BLaER1 treated with 17β-estradiol and CSF1 and Interleukin-3, amounts not matched to agents 10 nM and 100 nM (cell line): ENCODE measurements at regions not wholly inside any gene's neighbourhood (a gene's known extent, or its start where the extent isn't known, plus 50 kb on each side); places are given as distances from the start of the nearest gene placed in this dataset.

Source experiments
- H3K27ac ChIP-seq, 11 experiments: shearing (Covaris generic); formaldehyde crosslinking; 2 replicates each; pipeline ENCODE4 v1.8.1; 2022
- H3K27me3 ChIP-seq, 11 experiments: shearing (Covaris generic); formaldehyde crosslinking; 2 replicates each; pipeline ENCODE4 v1.8.1; 2022
- H3K36me3 ChIP-seq, 11 experiments: shearing (Covaris generic); formaldehyde crosslinking; 2 replicates each; pipeline ENCODE4 v1.8.1; 2022
- H3K4me1 ChIP-seq, 10 experiments: shearing (Covaris generic); formaldehyde crosslinking; 2 replicates each; pipeline ENCODE4 v1.8.1; 2022
- H3K4me2 ChIP-seq, 11 experiments: shearing (Covaris generic); formaldehyde crosslinking; 2 replicates each; pipeline ENCODE4 v1.8.1; 2022
- H3K4me3 ChIP-seq, 10 experiments: shearing (Covaris generic); formaldehyde crosslinking; 2 replicates each; pipeline ENCODE4 v1.8.1; 2022
- H3K9ac ChIP-seq, 11 experiments: shearing (Covaris generic); formaldehyde crosslinking; 2 replicates each; pipeline ENCODE4 v1.8.1; 2022
- H3K9me3 ChIP-seq, 11 experiments: shearing (Covaris generic); formaldehyde crosslinking; replicated peaks in 1 of 11; 2 replicates each; pipeline ENCODE4 v1.8.1; 2022
- H4K20me1 ChIP-seq, 11 experiments: shearing (Covaris generic); formaldehyde crosslinking; 2 replicates each; pipeline ENCODE4 v1.8.1; 2022
- Cebpa-rat ChIP-seq, 11 experiments: shearing (Covaris generic); IDR thresholded peaks; 2 replicates each; pipeline ENCODE4 v1.8.1; 2022

DNA sequence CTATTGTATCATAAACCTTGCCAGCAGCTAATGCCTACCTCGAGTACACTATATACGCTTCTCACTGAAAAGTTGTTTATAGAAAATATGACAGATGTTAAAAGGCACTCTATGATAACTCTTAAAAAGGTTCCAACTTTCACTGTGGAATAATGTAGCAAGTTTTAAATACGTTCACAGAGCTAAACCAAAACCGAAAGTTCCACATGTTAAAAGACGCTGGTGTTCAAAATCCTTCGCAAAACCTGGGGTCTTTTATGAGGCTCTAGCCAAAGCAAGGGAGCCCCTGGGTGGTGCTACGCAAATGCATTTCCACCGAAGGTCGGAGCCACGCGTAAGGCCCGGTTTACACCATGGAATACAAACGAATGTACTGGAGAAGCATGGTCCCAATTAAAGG is 103.7 kb upstream of the TENM3 start:
- H3K9ac ChIP-seq, result no peak overlapping the region
- H3K4me1 ChIP-seq, result peaks cover 0 to 4% (median 0%) of the 10 kb centered on the region in 10 experiments; a peak in 3 of 20 replicates
- H3K27ac ChIP-seq, result no peak overlapping the region
- peak overlapping the region in 8 of 11 experiments; percentile 3 to 49 (median 26); a peak in 5 of 22 replicates for H3K4me2 ChIP-seq
- 0 out of 22 replicates have a peak, but pooled peaks cover 0 to 6% (median 0%) of the 10 kb centered on the region in 11 experiments for H3K36me3 ChIP-seq
- no peak overlapping the region for H3K4me3 ChIP-seq
- no peaks in the 10 kb centered on the region for H4K20me1 ChIP-seq
- peaks cover 4 to 18% (median 13%) of the 10 kb centered on the region in 11 experiments; a peak in 17 of 22 replicates for H3K9me3 ChIP-seq
- TF ChIP-seq Cebpa-rat (IDR thresholded peaks at IDR 0.05), result no peak
- H3K27me3 ChIP-seq, result peaks cover 17 to 45% (median 38%) of the 10 kb centered on the region in 11 experiments; a peak in 21 of 22 replicates

DNA sequence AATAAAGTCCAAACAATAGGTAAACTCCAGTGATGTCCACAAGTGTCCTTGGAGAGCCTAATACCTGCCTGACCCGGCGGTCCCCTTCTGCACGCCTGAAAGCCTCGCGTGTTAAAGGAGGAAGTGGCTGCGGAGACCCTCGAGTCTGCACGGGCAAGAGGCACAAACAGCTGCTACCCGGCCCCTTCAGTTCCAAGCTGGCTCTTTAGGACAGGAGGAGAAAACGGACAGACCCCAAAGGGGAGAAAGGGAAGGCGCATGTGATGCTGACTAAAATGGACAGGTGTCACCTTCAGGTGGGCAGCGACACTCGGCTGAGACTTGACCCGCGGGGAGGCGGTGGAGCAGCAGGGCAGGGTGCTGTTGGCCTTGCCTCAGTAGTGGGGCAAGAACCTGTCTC is 102.7 kb upstream of the TENM3 start:
- H3K4me1 ChIP-seq, result peaks cover 0 to 10% (median 5%) of the 10 kb centered on the region in 10 experiments; a peak in 14 of 20 replicates
- no peak overlapping the region for H3K4me3 ChIP-seq
- peaks cover 27 to 53% (median 47%) of the 10 kb centered on the region in 11 experiments for H3K27me3 ChIP-seq

DNA sequence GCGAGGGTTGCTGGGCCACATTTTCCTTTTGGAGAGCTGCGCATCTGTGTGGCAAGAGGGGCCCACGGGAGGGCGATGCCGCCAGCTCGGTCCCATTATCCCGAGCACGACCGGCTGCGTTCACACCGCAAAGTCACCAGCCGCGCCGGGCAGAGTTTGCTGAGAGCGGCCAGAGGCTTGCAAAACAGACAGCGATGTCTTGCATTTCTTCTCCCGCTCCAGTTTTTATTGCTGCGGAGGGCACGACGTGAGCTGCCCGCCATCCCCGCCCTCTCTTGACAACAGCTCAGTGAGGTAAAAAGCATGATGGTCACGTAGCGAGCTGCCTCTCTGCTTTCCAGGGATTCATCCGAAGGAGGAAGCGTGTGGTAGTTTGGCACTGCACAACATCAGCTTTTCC is 102.1 kb upstream of the TENM3 start:
- H3K4me1 ChIP-seq, result peaks cover 0 to 14% (median 8%) of the 10 kb centered on the region in 10 experiments; a peak in 14 of 20 replicates
- H4K20me1 ChIP-seq, result peaks cover 0 to 5% (median 0%) of the 10 kb centered on the region in 11 experiments; a peak in 3 of 22 replicates
- H3K4me3 ChIP-seq, result no peak overlapping the region
- 0 out of 22 replicates have a peak, but pooled peaks cover 0 to 6% (median 0%) of the 10 kb centered on the region in 11 experiments for H3K36me3 ChIP-seq
- no peak overlapping the region for H3K27ac ChIP-seq
- no peak overlapping the region for H3K9ac ChIP-seq
- no peak overlapping the region for H3K4me2 ChIP-seq
- TF ChIP-seq Cebpa-rat (IDR thresholded peaks at IDR 0.05), result no peak
- peaks cover 4 to 18% (median 13%) of the 10 kb centered on the region in 11 experiments; a peak in 17 of 22 replicates for H3K9me3 ChIP-seq
- H3K27me3 ChIP-seq, result peaks cover 30 to 56% (median 51%) of the 10 kb centered on the region in 11 experiments

More for the DNA sequence above, 102.7 kb upstream of the TENM3 start:
- 0 out of 22 replicates have a peak, but pooled peaks cover 0 to 6% (median 0%) of the 10 kb centered on the region in 11 experiments for H3K36me3 ChIP-seq
- no peak overlapping the region for H3K27ac ChIP-seq
- peaks cover 4 to 18% (median 13%) of the 10 kb centered on the region in 11 experiments; a peak in 17 of 22 replicates for H3K9me3 ChIP-seq
- peaks cover 0 to 1% (median 0%) of the 10 kb centered on the region in 11 experiments; a peak in 2 of 22 replicates for H4K20me1 ChIP-seq
- no peak for TF ChIP-seq Cebpa-rat (IDR thresholded peaks at IDR 0.05)
- no peak overlapping the region for H3K4me2 ChIP-seq
- H3K9ac ChIP-seq, result no peak overlapping the region

DNA sequence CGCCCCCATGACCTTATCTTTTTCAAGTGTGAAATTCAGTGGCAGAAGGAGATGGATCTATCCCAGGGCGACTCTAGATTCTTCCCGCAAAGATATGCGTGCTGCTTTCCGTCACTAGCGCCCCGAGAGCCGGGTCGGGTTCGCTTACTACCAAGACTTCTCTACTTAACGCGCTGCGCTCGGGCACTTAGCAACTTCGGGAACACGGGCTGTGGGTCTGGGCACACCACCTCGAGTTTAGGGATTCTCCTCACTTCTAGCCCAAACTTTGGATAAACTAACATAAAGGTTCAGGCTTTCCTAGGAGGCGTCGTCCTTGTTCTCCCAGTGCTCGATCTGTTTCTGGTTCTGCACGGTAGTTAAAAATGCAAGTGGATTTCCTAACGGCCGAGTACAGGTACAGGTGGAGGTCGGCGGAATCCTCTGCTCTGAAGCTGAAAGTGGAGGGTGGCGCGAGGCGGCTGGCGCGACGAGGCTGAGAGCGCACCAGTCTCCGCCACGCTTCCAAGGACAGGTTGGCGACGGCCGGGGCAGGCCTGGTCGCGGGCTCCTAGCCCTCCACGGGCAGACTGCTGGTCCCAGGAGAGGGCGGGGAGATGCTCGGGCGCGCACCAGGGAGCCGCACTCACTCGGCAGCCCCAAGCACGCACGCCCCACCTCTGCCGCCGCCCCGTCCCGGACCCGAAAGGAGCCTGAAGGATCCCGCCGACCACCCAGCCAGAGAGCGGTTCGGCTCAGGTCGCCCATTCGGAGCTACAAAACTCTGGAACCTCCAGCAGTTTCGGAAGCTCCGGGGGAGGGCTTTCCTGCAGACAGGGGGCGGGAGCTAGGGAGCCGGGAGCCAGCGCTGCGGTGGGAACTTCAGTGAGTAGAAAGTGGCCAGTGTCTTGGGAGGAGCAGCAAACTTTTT is 100.8 kb upstream of the TENM3 start:
- H4K20me1 ChIP-seq, result peaks cover 0 to 18% (median 0%) of the 10 kb centered on the region in 11 experiments; a peak in 4 of 22 replicates
- H3K9ac ChIP-seq, result no peak overlapping the region
- H3K4me1 ChIP-seq, result peaks cover 0 to 14% (median 8%) of the 10 kb centered on the region in 10 experiments; a peak in 14 of 20 replicates
- H3K27me3 ChIP-seq, result peaks cover 30 to 64% (median 51%) of the 10 kb centered on the region in 11 experiments
- no peak for TF ChIP-seq Cebpa-rat (IDR thresholded peaks at IDR 0.05)
- H3K4me2 ChIP-seq, result peak overlapping the region in 2 of 11 experiments; percentile 86 to 87; a peak in 2 of 22 replicates
- 0 out of 22 replicates have a peak, but pooled peaks cover 0 to 6% (median 0%) of the 10 kb centered on the region in 11 experiments for H3K36me3 ChIP-seq
- H3K27ac ChIP-seq, result no peak overlapping the region
- peaks cover 4 to 18% (median 13%) of the 10 kb centered on the region in 11 experiments; a peak in 17 of 22 replicates for H3K9me3 ChIP-seq
- 0 out of 20 replicates have a peak overlapping the region, but pooled peaks of 1 of the 10 experiments have one; percentile 14 for H3K4me3 ChIP-seq

DNA sequence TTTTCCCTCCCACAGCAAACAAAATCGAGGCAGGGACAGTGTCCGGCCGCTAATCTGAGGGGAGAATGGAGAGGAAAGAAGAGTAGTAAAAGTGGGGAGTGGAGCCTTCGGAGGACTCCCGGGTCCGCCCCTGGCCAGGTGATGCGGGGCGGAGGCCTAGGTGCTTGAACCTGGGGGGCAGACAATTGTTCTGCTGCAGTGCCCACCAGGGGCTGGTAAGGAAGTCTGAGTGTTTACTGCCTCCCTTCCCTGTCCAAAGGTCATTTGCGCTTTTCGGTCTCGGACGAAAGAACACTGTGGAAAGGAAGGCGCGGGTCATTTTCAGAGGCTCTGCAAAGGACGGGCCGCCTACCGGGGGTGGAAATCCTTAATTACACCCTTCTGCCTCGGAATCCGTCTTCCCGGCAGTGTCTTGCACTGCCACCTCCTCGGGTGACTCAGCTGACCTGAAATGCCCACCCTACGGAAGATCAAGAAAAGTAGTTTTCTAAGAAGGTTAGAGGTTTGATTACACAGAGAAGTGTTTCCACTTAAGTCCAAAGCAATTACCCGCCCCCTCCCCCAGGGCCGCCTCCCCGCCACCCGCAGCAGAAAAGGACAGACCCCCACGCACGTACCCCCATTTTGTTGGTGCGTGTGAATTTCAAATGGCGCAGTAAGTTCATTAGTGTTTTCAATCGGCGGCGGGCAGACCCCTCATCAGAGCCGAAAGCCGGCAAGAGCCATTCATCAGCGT is 99.9 kb upstream of the TENM3 start:
- Histone ChIP-seq H3K36me3 (0 out of 22 replicates have a peak, but pooled peaks cover 0 to 6% (median 0%) of the 10 kb centered on the region in 11 experiments), H3K27ac (peak overlapping the region in 7 of 11 experiments; percentile 81 to 91 (median 85); a peak in 9 of 22 replicates), H3K4me3 (peak overlapping the region; percentile 71 to 93 (median 89)), H3K4me1 (peaks cover 0 to 14% (median 8%) of the 10 kb centered on the region in 10 experiments; a peak in 14 of 20 replicates), H3K9ac (peak overlapping the region in 9 of 11 experiments; percentile 80 to 96 (median 87); a peak in 15 of 22 replicates), H3K4me2 (peak overlapping the region; percentile 73 to 90 (median 86)), H3K27me3 (peaks cover 30 to 64% (median 52%) of the 10 kb centered on the region in 11 experiments), H3K9me3 (peaks cover 4 to 18% (median 13%) of the 10 kb centered on the region in 11 experiments; a peak in 17 of 22 replicates), H4K20me1 (peaks cover 0 to 22% (median 0%) of the 10 kb centered on the region in 11 experiments; a peak in 4 of 22 replicates)
- no peak for TF ChIP-seq Cebpa-rat (IDR thresholded peaks at IDR 0.05)

DNA sequence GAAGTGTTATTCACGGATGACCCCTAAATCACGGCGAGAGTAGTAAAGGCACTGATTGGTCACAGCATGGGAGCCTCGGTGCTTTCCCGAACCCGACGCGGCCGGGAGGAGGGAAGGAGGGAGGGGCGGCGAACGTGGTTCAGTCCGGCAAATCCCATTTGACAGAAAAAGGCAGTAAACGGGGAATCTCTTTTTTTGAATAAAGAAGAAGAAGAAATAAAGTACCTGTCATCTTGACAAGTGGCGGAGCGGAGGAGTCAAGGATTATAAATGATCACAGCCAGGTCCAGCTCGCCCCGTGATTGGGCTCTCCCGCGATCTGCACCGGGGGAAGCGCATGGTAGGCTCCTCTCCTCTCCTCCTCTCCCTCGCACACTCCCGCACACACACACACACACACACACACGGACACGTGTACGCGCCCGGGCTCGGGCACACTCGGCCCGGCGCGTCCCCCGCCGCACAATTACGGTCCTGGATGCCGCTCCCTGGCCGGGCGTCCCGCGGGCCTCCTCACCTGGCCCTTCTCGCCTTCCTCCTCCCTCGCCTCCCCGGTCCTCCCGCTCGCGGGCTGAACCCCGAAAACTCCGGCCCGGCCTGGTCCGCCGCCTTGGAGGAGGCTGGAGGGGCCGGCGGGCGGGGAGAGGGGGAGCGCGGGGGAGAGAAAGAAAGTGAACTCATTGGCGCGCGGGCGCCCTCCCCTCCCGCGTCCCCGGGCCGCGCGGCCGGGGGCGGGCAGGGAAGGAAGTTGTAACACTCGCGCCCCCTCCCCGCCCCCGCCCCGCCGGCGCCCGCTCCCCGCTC is 99.2 kb upstream of the TENM3 start:
- peak overlapping the region in 9 of 11 experiments; percentile 74 to 91 (median 85); a peak in 19 of 22 replicates for H3K27ac ChIP-seq
- H3K4me3 ChIP-seq, result peak overlapping the region; percentile 71 to 93 (median 89)
- no peak for TF ChIP-seq Cebpa-rat (IDR thresholded peaks at IDR 0.05)
- peaks cover 0 to 14% (median 8%) of the 10 kb centered on the region in 10 experiments; a peak in 14 of 20 replicates for H3K4me1 ChIP-seq
- peaks cover 30 to 64% (median 52%) of the 10 kb centered on the region in 11 experiments for H3K27me3 ChIP-seq
- peaks cover 0 to 25% (median 0%) of the 10 kb centered on the region in 11 experiments; a peak in 4 of 22 replicates for H4K20me1 ChIP-seq
- H3K9ac ChIP-seq, result peak overlapping the region; percentile 69 to 96 (median 87)
- peaks cover 4 to 18% (median 13%) of the 10 kb centered on the region in 11 experiments; a peak in 17 of 22 replicates for H3K9me3 ChIP-seq
- peak overlapping the region; percentile 73 to 90 (median 86) for H3K4me2 ChIP-seq
- 0 out of 22 replicates have a peak, but pooled peaks cover 0 to 6% (median 0%) of the 10 kb centered on the region in 11 experiments for H3K36me3 ChIP-seq
